Mesodermal cell (in vitro differentiated cells): ENCODE measurements at regions not wholly inside any gene's neighbourhood (a gene's known extent, or its start where the extent isn't known, plus 50 kb on each side); places are given as distances from the start of the nearest gene placed in this dataset.

ENCODE experiments used
- H3K27ac ChIP-seq: 2 replicates; pipeline ENCODE4 v1.7.0; 2013; ENCODE audit warnings: mild to moderate bottlenecking, low read depth, low read length, moderate library complexity; ENCODE audit not compliant: severe bottlenecking
- H3K36me3 ChIP-seq: 2 replicates; pipeline ENCODE4 v1.7.1; 2013; ENCODE audit warnings: mild to moderate bottlenecking, low read length, moderate library complexity; ENCODE audit not compliant: control insufficient read depth, insufficient read depth
- H3K4me1 ChIP-seq: one replicate; pipeline ENCODE4 v1.7.1; 2013; ENCODE audit warnings: mild to moderate bottlenecking, low read length; ENCODE audit not compliant: insufficient read depth, control insufficient read depth, poor library complexity, severe bottlenecking
- H3K4me3 ChIP-seq: 2 replicates; pipeline ENCODE4 v1.7.0; 2013; ENCODE audit warnings: low read length, control low read depth, mild to moderate bottlenecking; ENCODE audit not compliant: insufficient read depth, poor library complexity, severe bottlenecking; ENCODE audit errors: extremely low read depth
- H3K9me3 ChIP-seq: 2 replicates; pipeline ENCODE4 v1.7.1; 2013; ENCODE audit warnings: mild to moderate bottlenecking, low read length, moderate library complexity; ENCODE audit not compliant: control insufficient read depth
- WGBS, 2 experiments: methylation state at CpG; one replicate each; pipeline ENCODE4 v1.1.5; 2013; ENCODE audit warnings: missing lambda C conversion rate in 2 of 2; ENCODE audit not compliant: insufficient coverage in 2 of 2; 5-methylcytosine and 5-hydroxymethylcytosine counted together

DNA sequence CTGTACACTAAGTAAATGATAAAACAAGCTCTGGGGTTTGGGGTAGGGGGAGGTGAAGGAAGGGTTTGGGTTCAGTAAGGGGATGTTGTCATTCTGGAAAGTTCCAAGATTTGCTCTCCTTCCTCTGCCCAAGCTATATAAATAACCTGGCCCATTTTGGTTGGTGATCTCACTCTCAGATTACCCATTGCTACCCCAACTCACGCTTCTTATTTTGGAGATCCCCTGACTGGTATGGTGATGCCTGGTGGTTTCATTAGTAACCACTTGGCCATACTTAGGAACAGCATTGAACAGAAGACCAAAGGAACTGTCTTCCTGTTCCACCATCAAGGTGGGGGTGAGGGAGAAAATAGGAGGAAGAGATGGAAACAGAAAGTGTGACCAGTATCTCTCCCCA lies 259.6 kb upstream of the TBX3 start:
- Histone ChIP-seq H3K4me1 (no peaks in the 10 kb centered on the region), H3K36me3 (no peaks in the 10 kb centered on the region), H3K9me3 (peaks cover 7% of the 10 kb centered on the region), H3K4me3 (no peak overlapping the region), H3K27ac (no peak overlapping the region)
- no CpG with 5 or more reads among the region's 1 CpG for WGBS, 2 experiments

- no peak overlapping the region for H3K4me3 ChIP-seq
- no peaks in the 10 kb centered on the region for H3K36me3 ChIP-seq
- peak overlapping the region; percentile 30 for H3K27ac ChIP-seq
- peaks cover 29% of the 10 kb centered on the region for H3K4me1 ChIP-seq
- WGBS, 2 experiments, result 77 to 85% methylated on average over 13 to 18 of the region's 18 CpGs
- H3K9me3 ChIP-seq, result peaks cover 7% of the 10 kb centered on the region
Measured at GRCh38 chr12:114938487-114939210, 254.7 kb upstream of the TBX3 start.

GRCh38 chr12:114936148-114937079 lies 252.4 kb upstream of the TBX3 start:
- Histone ChIP-seq H3K27ac (peak overlapping the region; percentile 90), H3K36me3 (no peaks in the 10 kb centered on the region), H3K4me1 (peaks cover 31% of the 10 kb centered on the region), H3K4me3 (no peak overlapping the region), H3K9me3 (peaks cover 11% of the 10 kb centered on the region)
- 81 to 86% methylated on average over 5 to 8 of the region's 11 CpGs for WGBS, 2 experiments

DNA sequence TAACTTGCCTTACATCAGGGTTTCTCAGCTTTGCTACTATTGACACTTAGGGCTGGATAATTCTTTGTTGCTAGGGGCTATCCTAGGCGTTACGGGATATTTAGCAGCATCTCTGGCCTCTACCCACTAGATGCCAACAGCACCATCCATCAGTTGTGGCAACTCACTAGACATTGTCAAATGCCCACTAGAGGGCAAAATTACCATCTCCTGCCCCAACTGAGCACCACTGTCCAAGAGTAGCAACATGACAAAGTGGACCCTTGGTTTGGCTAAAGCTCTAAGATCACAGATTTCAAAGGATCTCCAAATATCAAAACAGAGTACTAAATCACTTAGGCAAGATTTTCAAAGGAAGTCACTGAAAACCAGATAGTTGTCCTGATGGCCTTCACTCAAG lies 251.7 kb upstream of the TBX3 start:
- WGBS, 2 experiments, result 92% methylated on average over 2 of the region's 2 CpGs; no CpG with 5 or more reads in 1 of the 2 experiments

DNA sequence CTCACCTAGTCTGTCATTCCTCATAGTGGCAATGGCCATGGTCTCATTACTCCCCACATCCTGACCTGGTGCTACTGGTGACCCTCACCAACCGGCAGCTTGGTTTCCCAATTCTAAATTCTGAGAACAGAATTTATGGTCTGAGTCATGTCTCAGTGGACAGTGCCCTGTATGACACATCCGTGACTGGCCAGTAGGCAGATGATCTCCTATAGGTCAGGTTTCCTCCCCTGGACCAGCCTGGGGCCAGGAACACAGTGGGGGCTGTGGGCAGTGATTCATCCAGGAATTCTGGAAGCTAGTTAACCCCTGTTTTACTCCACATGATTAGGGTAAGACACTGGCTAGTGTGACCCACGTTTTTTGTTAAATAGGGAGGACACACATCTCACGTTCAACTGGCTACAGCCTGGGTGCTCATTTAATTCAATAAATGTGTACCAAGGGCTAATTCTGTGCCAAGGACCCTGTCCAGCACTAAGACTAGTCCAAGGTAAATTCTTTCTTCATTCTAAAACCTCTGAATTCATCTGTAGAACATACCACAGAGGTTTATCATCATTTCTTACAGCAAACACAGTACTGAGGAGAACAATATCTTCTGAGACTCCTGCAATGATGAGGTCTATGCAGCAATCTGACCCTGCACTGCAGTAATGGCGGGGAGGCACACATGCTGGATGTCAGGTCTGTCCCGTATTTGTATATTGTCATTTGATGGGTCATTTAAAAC lies 249.6 kb upstream of the TBX3 start:
- WGBS, 2 experiments, result 51 to 63% methylated on average over 3 to 4 of the region's 6 CpGs
- Histone ChIP-seq H3K27ac (peak overlapping the region; percentile 88), H3K4me1 (peaks cover 31% of the 10 kb centered on the region), H3K4me3 (no peak overlapping the region), H3K9me3 (peaks cover 12% of the 10 kb centered on the region), H3K36me3 (no peaks in the 10 kb centered on the region)

More for the DNA sequence above, 251.7 kb upstream of the TBX3 start:
- Histone ChIP-seq H3K4me1 (peaks cover 31% of the 10 kb centered on the region), H3K27ac (peak overlapping the region; percentile 90), H3K4me3 (no peak overlapping the region), H3K9me3 (peaks cover 18% of the 10 kb centered on the region), H3K36me3 (no peaks in the 10 kb centered on the region)

- no peak overlapping the region for H3K4me3 ChIP-seq
- peaks cover 31% of the 10 kb centered on the region for H3K4me1 ChIP-seq
- no peaks in the 10 kb centered on the region for H3K36me3 ChIP-seq
- WGBS, 2 experiments, result 100% methylated on average over 1 of the region's 3 CpGs; no CpG with 5 or more reads in 1 of the 2 experiments
- peaks cover 12% of the 10 kb centered on the region for H3K9me3 ChIP-seq
- H3K27ac ChIP-seq, result no peak overlapping the region
Measured at GRCh38 chr12:114932806-114933205, 248.8 kb upstream of the TBX3 start.

DNA sequence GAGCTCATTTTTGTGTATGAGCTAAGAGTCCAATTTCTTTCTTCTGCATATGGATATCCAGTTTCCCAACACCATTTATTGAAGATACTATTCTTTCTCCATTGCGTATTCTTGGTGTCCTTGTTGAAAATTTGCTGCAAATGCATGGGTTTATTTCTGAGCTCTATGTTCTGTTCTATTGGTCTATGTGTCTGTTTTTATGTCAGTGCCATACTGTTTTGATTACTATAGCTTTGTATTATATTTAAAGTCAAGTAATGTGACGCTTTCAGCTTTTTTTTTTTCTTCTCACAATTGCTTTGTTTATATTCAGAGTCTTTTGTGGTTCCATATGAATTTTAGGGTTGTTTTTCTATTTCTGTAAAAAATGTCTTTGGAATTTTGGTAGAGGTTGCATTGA lies 247.1 kb upstream of the TBX3 start:
- Histone ChIP-seq H3K4me1 (peaks cover 17% of the 10 kb centered on the region), H3K27ac (no peak overlapping the region), H3K9me3 (peaks cover 12% of the 10 kb centered on the region), H3K36me3 (no peaks in the 10 kb centered on the region), H3K4me3 (no peak overlapping the region)
- WGBS, 2 experiments, result no CpG with 5 or more reads among the region's 2 CpGs

- WGBS, 2 experiments, result 86 to 100% methylated on average over 1 of the region's 6 CpGs
- Histone ChIP-seq H3K4me1 (no peaks in the 10 kb centered on the region), H3K4me3 (no peak overlapping the region), H3K27ac (no peak overlapping the region), H3K36me3 (no peaks in the 10 kb centered on the region), H3K9me3 (peaks cover 11% of the 10 kb centered on the region)
Measured at GRCh38 chr12:114926341-114926740, 242.4 kb upstream of the TBX3 start.

DNA sequence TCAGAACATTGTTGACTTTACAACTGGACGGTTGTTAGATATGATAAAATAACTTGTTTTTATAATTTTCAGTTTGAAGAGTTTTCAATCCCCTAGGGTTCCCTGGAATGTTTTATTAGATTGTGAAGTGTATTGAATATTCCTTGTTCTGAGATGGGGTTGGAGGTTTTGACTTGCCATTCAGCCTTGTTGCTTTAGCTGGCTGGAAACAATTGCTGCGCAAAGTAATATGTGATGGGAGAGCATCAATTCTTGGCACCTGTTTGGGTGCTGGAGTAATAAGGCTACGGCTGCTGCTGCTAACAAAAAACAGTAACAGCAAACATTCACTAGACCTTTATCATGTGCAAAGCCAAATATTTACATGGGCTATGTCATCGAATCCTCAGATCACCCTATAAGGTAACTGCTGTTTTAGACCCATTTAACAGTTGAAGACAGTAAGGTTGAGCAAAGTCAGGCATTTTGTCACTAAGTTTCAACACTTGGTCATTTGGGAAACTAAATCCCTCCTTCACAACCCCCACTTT lies 241.0 kb upstream of the TBX3 start:
- WGBS, 2 experiments, result 100% methylated on average over 1 of the region's 4 CpGs
- H3K27ac ChIP-seq, result no peak overlapping the region
- no peaks in the 10 kb centered on the region for H3K36me3 ChIP-seq
- no peak overlapping the region for H3K4me3 ChIP-seq
- no peaks in the 10 kb centered on the region for H3K4me1 ChIP-seq
- peaks cover 4% of the 10 kb centered on the region for H3K9me3 ChIP-seq

GRCh38 chr12:114921781-114922180 lies 237.8 kb upstream of the TBX3 start:
- WGBS, 2 experiments, result no CpG with 5 or more reads among the region's 1 CpG
- Histone ChIP-seq H3K4me3 (no peak overlapping the region), H3K9me3 (peaks cover 4% of the 10 kb centered on the region), H3K36me3 (no peaks in the 10 kb centered on the region), H3K27ac (no peak overlapping the region), H3K4me1 (peaks cover 8% of the 10 kb centered on the region)
